Thyroid gland (tissue), 4 donors: ENCODE measurements at regions not wholly inside any gene's neighbourhood (a gene's known extent, or its start where the extent isn't known, plus 50 kb on each side); places are given as distances from the start of the nearest gene placed in this dataset.

Source experiments
- DNase-seq, 2 donors: peaks; one replicate each; pipeline ENCODE4 v3.0.0-alpha.2; 2019
- H3K27ac ChIP-seq, 3 donors: fragments of 200-600 bp; sonication (generic); 1 replicate in 2 of 3; 2 replicates in 1 of 3; pipeline ENCODE4 v1.5.1; 2016 to 2019; ENCODE audit warnings: mild to moderate bottlenecking in 1 of 3, moderate library complexity in 1 of 3
- H3K27me3 ChIP-seq: fragments of 200-600 bp; sonication (generic); one replicate; pipeline ENCODE4 v1.5.1; 2019
- H3K36me3 ChIP-seq, 2 donors: fragments of 200-600 bp; sonication (generic); one replicate each; pipeline ENCODE4 v1.5.1; 2016 to 2019
- H3K4me1 ChIP-seq, 2 donors: fragments of 200-600 bp; sonication (generic); one replicate each; pipeline ENCODE4 v1.5.1; 2017 to 2019
- H3K4me3 ChIP-seq, 3 donors: fragments of 200-600 bp; sonication (generic); replicated peaks in 1 of 3; 1 replicate in 2 of 3; 2 replicates in 1 of 3; pipeline ENCODE4 v1.5.1; 2016; ENCODE audit warnings: mild to moderate bottlenecking in 1 of 3
- H3K9me3 ChIP-seq: fragments of 200-600 bp; sonication (generic); one replicate; pipeline ENCODE4 v1.5.1; 2017
- CTCF ChIP-seq, 6 experiments: fragments of 200-600 bp in 3 of 6; fragments of 450-650 bp in 3 of 6; sonication (generic) in 3 of 6; IDR thresholded peaks; one replicate each; pipeline ENCODE4 v1.5.1; 2016 to 2019; ENCODE audit warnings: antibody characterized with exemption in 6 of 6, mild to moderate bottlenecking in 2 of 6, inconsistent platforms in 1 of 6, moderate library complexity in 1 of 6
- POLR2A ChIP-seq, 2 donors: fragments of 450-650 bp; IDR thresholded peaks; one replicate each; pipeline ENCODE4 v1.6.1; 2017; ENCODE audit warnings: antibody characterized with exemption in 2 of 2, mild to moderate bottlenecking in 2 of 2, moderate library complexity in 1 of 2
- WGBS, 2 donors: methylation state at CpG; one replicate each; pipeline ENCODE4 v1.1.5; 2017; 5-methylcytosine and 5-hydroxymethylcytosine counted together
- intact Hi-C: fragments of 100-400 bp; cut with DNase I; formaldehyde crosslinking; loops from one replicate; pipeline ENCODE4 v1.15.1; 2023

- intact Hi-C loops = no loop called here
- no peaks in the 10 kb centered on the region for H3K9me3 ChIP-seq
- 82 to 86% methylated on average over 8 of the region's 8 CpGs for WGBS, 2 donors
- no peaks in the 10 kb centered on the region for H3K27me3 ChIP-seq
- no peak overlapping the region for H3K27ac ChIP-seq
- no peak for DNase-seq
- H3K4me3 ChIP-seq = no peak overlapping the region
- no peaks in the 10 kb centered on the region for H3K36me3 ChIP-seq
- TF ChIP-seq POLR2A (IDR thresholded peaks at IDR 0.05) (no peak), CTCF (IDR thresholded peaks at IDR 0.05) (no peak)
- no peaks in the 10 kb centered on the region for H3K4me1 ChIP-seq
Observed at GRCh38 chr10:29005988-29006387, 282.9 kb upstream of the LYZL1 start.

- intact Hi-C loops = no loop called here
- Histone ChIP-seq H3K4me1 (no peaks in the 10 kb centered on the region), H3K27me3 (no peaks in the 10 kb centered on the region), H3K9me3 (no peaks in the 10 kb centered on the region), H3K4me3 (no peak overlapping the region), H3K36me3 (no peaks in the 10 kb centered on the region), H3K27ac (no peak overlapping the region)
- TF ChIP-seq POLR2A (IDR thresholded peaks at IDR 0.05) = no peak
- TF ChIP-seq CTCF (IDR thresholded peaks at IDR 0.05) = no peak
- no peak for DNase-seq
- WGBS, 2 donors = 97 to 98% methylated on average over 9 of the region's 9 CpGs
Observed at GRCh38 chr10:29007370-29007747, 281.5 kb upstream of the LYZL1 start.

GRCh38 chr10:29007748-29008610, 280.9 kb upstream of the LYZL1 start:
- Histone ChIP-seq H3K27ac (no peak overlapping the region), H3K9me3 (no peaks in the 10 kb centered on the region), H3K36me3 (no peaks in the 10 kb centered on the region), H3K4me1 (no peaks in the 10 kb centered on the region), H3K27me3 (no peaks in the 10 kb centered on the region), H3K4me3 (no peak overlapping the region)
- 55 to 77% methylated on average over 10 of the region's 10 CpGs for WGBS, 2 donors
- TF ChIP-seq CTCF (IDR thresholded peaks at IDR 0.05) (no peak), POLR2A (IDR thresholded peaks at IDR 0.05) (no peak)
- intact Hi-C loops = no loop called here
- DNase-seq = no peak

GRCh38 chr10:29009464-29009863, 279.4 kb upstream of the LYZL1 start:
- Histone ChIP-seq H3K27ac (no peak overlapping the region), H3K9me3 (no peaks in the 10 kb centered on the region), H3K4me3 (no peak overlapping the region), H3K36me3 (no peaks in the 10 kb centered on the region), H3K27me3 (no peaks in the 10 kb centered on the region), H3K4me1 (no peaks in the 10 kb centered on the region)
- 93 to 94% methylated on average over 5 of the region's 5 CpGs for WGBS, 2 donors
- TF ChIP-seq POLR2A (IDR thresholded peaks at IDR 0.05) = no peak
- no peak for TF ChIP-seq CTCF (IDR thresholded peaks at IDR 0.05)
- intact Hi-C loops = no loop called here
- DNase-seq = no peak

- Histone ChIP-seq H3K9me3 (no peaks in the 10 kb centered on the region), H3K36me3 (no peaks in the 10 kb centered on the region), H3K27ac (no peak overlapping the region), H3K4me3 (no peak overlapping the region), H3K4me1 (no peaks in the 10 kb centered on the region), H3K27me3 (no peaks in the 10 kb centered on the region)
- DNase-seq = no peak
- 65 to 67% methylated on average over 4 of the region's 4 CpGs for WGBS, 2 donors
- no peak for TF ChIP-seq CTCF (IDR thresholded peaks at IDR 0.05)
- no peak for TF ChIP-seq POLR2A (IDR thresholded peaks at IDR 0.05)
- intact Hi-C loops = no loop called here
Observed at GRCh38 chr10:29011516-29011915, 277.4 kb upstream of the LYZL1 start.
